MM.1S (cell line): ENCODE measurements at regions not wholly inside any gene's neighbourhood (a gene's known extent, or its start where the extent isn't known, plus 50 kb on each side); places are given as distances from the start of the nearest gene placed in this dataset.

Experiments used
- DNase-seq: peaks from one replicate; pipeline ENCODE4 v3.0.0-alpha.2; 2015
- H2AFZ ChIP-seq: fragments of 300-600 bp; sonication (generic); 2 replicates; pipeline ENCODE4 v1.6.0; 2016; ENCODE audit warnings: antibody characterized with exemption, low read length
- H3F3A ChIP-seq: fragments of 300-600 bp; sonication (generic); 2 replicates; pipeline ENCODE4 v1.6.1; 2016; ENCODE audit warnings: mild to moderate bottlenecking, antibody characterized with exemption, low read length, moderate library complexity, mixed read lengths; ENCODE audit not compliant: insufficient read depth
- H3K27ac ChIP-seq: fragments of 300-600 bp; sonication (generic); 2 replicates; pipeline ENCODE4 v1.5.1; 2016; ENCODE audit warnings: mild to moderate bottlenecking, low read length
- H3K27me3 ChIP-seq: fragments of 300-600 bp; sonication (generic); replicated peaks from 2 replicates; pipeline ENCODE4 v1.6.0; 2016; ENCODE audit warnings: low read length; ENCODE audit not compliant: insufficient read depth
- H3K36me3 ChIP-seq: fragments of 300-600 bp; sonication (generic); replicated peaks from 2 replicates; pipeline ENCODE4 v1.6.1; 2016; ENCODE audit warnings: mild to moderate bottlenecking, low read length, mixed read lengths; ENCODE audit not compliant: insufficient read depth
- H3K4me1 ChIP-seq: fragments of 300-600 bp; sonication (generic); 2 replicates; pipeline ENCODE4 v1.6.1; 2016; ENCODE audit warnings: low read length, mixed read lengths
- H3K4me2 ChIP-seq: fragments of 300-600 bp; sonication (generic); 2 replicates; pipeline ENCODE4 v1.6.0; 2016; ENCODE audit warnings: low read depth, low read length
- H3K4me3 ChIP-seq: fragments of 300-600 bp; sonication (generic); 2 replicates; pipeline ENCODE4 v1.5.1; 2016; ENCODE audit warnings: low read length, mixed read lengths
- H3K79me2 ChIP-seq: fragments of 300-600 bp; sonication (generic); 2 replicates; pipeline ENCODE4 v1.6.1; 2016; ENCODE audit warnings: mixed run types, low read length, mixed read lengths
- H3K9ac ChIP-seq: fragments of 300-600 bp; sonication (generic); 2 replicates; pipeline ENCODE4 v1.6.1; 2016; ENCODE audit warnings: low read length, mixed read lengths
- H3K9me2 ChIP-seq: fragments of 300-600 bp; sonication (generic); replicated peaks from 2 replicates; pipeline ENCODE4 v1.6.1; 2016; ENCODE audit warnings: mild to moderate bottlenecking, low read length, mixed read lengths; ENCODE audit not compliant: insufficient read depth
- H3K9me3 ChIP-seq: fragments of 300-600 bp; sonication (generic); replicated peaks from 2 replicates; pipeline ENCODE4 v1.6.1; 2016; ENCODE audit warnings: mild to moderate bottlenecking, low read length, mixed read lengths; ENCODE audit not compliant: insufficient read depth
- H4K20me1 ChIP-seq: fragments of 300-600 bp; sonication (generic); 2 replicates; pipeline ENCODE4 v1.6.1; 2016; ENCODE audit warnings: mild to moderate bottlenecking, low read length, moderate library complexity, mixed read lengths; ENCODE audit not compliant: insufficient read depth
- EZH2 ChIP-seq: fragments of 300-600 bp; sonication (generic); optimal IDR thresholded peaks from 2 replicates; pipeline ENCODE3; 2017; ENCODE audit warnings: low read depth, mild to moderate bottlenecking, antibody characterized with exemption, low read length, mixed read lengths
- EZH2phosphoT487 ChIP-seq: fragments of 300-600 bp; sonication (generic); IDR thresholded peaks from 2 replicates; pipeline ENCODE4 v1.6.1; 2018; ENCODE audit warnings: antibody characterized with exemption, low read length
- TF ChIP-seq, protein P1 (sequence below): fragments of 300-600 bp; sonication (generic); IDR thresholded peaks from 2 replicates; pipeline ENCODE4 v1.5.1; 2016; ENCODE audit warnings: antibody characterized with exemption, low read length, mixed read lengths

DNA sequence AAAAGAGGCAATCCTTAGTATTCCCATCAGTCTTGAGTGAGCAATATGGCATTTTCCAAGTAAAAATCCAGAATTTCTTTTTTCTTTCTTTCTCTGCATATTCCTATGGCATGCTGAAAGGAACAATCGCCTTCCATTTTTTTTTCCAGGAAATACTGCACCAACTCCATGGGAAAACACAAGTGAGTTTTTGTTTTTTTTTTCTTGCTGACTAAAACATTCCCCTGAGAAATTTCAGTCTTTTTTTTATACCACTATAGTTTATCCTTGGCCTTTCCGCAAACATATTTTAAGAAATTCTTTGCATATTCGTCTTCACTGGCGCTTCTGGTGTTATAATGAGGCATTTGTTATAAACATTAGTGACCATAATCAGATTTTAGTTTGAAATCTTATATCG lies 429.6 kb upstream of the MDFIC2 start:
- DNase-seq, result no peak
- no peaks in the 10 kb centered on the region for H3F3A ChIP-seq
- H4K20me1 ChIP-seq, result no peaks in the 10 kb centered on the region
- H3K4me2 ChIP-seq, result no peak overlapping the region
- H2AFZ ChIP-seq, result no peak overlapping the region
- no peaks in the 10 kb centered on the region for H3K79me2 ChIP-seq
- H3K9ac ChIP-seq, result no peak overlapping the region
- no peaks in the 10 kb centered on the region for H3K27me3 ChIP-seq
- TF ChIP-seq EZH2, result no peak
- no peaks in the 10 kb centered on the region for H3K9me2 ChIP-seq
- H3K36me3 ChIP-seq, result no peaks in the 10 kb centered on the region
- no peak overlapping the region for H3K4me3 ChIP-seq
- no peaks in the 10 kb centered on the region for H3K9me3 ChIP-seq
- no peak overlapping the region for H3K27ac ChIP-seq
- H3K4me1 ChIP-seq, result no peaks in the 10 kb centered on the region

DNA sequence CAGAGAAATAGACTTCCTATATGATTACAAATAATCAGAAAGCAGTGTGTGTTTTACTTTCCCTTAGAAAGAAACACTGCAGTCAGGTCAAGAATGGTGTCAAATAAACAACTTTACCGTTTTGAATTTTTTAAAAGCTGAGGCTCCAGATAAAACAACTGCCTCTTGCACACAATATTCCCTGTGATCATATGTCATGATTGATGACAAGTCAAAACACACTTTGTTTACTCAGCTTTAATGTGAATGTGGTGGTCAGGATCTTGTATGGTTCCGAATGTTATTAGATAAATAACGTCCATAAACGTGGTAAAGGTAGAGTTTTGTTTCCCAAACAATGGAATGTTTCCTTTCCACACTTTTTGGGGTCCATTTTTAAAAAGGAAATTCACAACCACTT lies 428.4 kb upstream of the MDFIC2 start:
- no peak overlapping the region for H3K4me3 ChIP-seq
- no peak overlapping the region for H3K27ac ChIP-seq
- H4K20me1 ChIP-seq, result no peaks in the 10 kb centered on the region
- no peak overlapping the region for H2AFZ ChIP-seq
- H3K27me3 ChIP-seq, result no peaks in the 10 kb centered on the region
- no peaks in the 10 kb centered on the region for H3K9me3 ChIP-seq
- no peak overlapping the region for H3K4me2 ChIP-seq
- no peaks in the 10 kb centered on the region for H3K36me3 ChIP-seq
- H3K9ac ChIP-seq, result no peak overlapping the region
- TF ChIP-seq EZH2phosphoT487 (no peak), EZH2 (no peak)
- TF ChIP-seq, protein P1, sequence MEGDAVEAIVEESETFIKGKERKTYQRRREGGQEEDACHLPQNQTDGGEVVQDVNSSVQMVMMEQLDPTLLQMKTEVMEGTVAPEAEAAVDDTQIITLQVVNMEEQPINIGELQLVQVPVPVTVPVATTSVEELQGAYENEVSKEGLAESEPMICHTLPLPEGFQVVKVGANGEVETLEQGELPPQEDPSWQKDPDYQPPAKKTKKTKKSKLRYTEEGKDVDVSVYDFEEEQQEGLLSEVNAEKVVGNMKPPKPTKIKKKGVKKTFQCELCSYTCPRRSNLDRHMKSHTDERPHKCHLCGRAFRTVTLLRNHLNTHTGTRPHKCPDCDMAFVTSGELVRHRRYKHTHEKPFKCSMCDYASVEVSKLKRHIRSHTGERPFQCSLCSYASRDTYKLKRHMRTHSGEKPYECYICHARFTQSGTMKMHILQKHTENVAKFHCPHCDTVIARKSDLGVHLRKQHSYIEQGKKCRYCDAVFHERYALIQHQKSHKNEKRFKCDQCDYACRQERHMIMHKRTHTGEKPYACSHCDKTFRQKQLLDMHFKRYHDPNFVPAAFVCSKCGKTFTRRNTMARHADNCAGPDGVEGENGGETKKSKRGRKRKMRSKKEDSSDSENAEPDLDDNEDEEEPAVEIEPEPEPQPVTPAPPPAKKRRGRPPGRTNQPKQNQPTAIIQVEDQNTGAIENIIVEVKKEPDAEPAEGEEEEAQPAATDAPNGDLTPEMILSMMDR, result no peak
- H3F3A ChIP-seq, result no peaks in the 10 kb centered on the region
- H3K4me1 ChIP-seq, result no peaks in the 10 kb centered on the region
- no peaks in the 10 kb centered on the region for H3K79me2 ChIP-seq
- no peak for DNase-seq
- H3K9me2 ChIP-seq, result no peaks in the 10 kb centered on the region

DNA sequence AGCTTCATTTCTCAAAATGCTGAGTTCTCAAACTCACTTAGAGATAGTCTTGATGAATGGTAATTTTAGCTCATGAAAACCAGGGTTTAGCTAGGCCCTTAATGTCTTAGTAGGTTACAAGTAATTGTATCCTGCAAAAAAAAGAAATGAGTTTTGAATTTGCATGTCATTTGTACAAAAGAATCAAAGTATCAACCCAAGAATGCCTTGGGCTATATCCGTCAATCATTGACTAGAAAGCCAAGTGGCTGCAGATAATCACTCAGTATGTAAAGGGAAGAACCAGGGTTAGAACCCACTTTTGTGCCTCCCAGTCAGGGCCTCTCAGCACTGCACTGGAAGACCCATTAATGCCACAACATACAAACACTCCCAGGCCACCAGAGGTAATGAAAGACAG lies 427.6 kb upstream of the MDFIC2 start:
- no peak for DNase-seq
- H3K9me3 ChIP-seq, result no peaks in the 10 kb centered on the region
- H2AFZ ChIP-seq, result no peak overlapping the region
- H3K27me3 ChIP-seq, result no peaks in the 10 kb centered on the region
- H3K36me3 ChIP-seq, result no peaks in the 10 kb centered on the region
- H3K27ac ChIP-seq, result no peak overlapping the region
- H4K20me1 ChIP-seq, result no peaks in the 10 kb centered on the region
- H3K4me1 ChIP-seq, result no peaks in the 10 kb centered on the region
- H3K4me3 ChIP-seq, result no peak overlapping the region
- no peaks in the 10 kb centered on the region for H3K9me2 ChIP-seq
- no peak overlapping the region for H3K4me2 ChIP-seq
- H3F3A ChIP-seq, result no peaks in the 10 kb centered on the region
- TF ChIP-seq, protein P1, result no peak
- no peak for TF ChIP-seq EZH2
- no peak for TF ChIP-seq EZH2phosphoT487
- H3K9ac ChIP-seq, result no peak overlapping the region
- H3K79me2 ChIP-seq, result no peaks in the 10 kb centered on the region

DNA sequence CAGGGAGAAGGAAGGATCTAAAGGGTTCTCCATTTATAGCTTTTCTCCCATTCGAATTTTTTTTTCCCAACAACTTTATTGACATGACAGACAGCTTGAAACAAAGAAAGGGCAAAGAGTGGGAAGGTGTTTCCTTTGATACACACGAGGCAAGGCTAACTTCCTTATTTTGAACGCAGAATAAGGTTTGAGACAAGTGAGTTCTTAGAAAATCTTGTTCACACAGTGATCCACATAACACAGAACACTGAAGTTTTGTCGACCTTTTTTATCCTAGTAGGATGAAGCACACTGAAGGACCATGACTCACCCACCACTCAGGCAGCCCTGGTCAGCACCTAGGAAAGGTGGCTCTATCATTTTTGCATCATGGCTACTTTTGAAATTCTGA lies 425.8 kb upstream of the MDFIC2 start:
- H3K4me2 ChIP-seq, result no peak overlapping the region
- no peaks in the 10 kb centered on the region for H3K9me2 ChIP-seq
- no peak overlapping the region for H3K27ac ChIP-seq
- no peaks in the 10 kb centered on the region for H3K79me2 ChIP-seq
- TF ChIP-seq, protein P1, result no peak
- TF ChIP-seq EZH2 (no peak), EZH2phosphoT487 (no peak)
- no peaks in the 10 kb centered on the region for H3F3A ChIP-seq
- H3K9ac ChIP-seq, result no peak overlapping the region
- no peaks in the 10 kb centered on the region for H4K20me1 ChIP-seq
- H3K27me3 ChIP-seq, result no peaks in the 10 kb centered on the region
- no peak overlapping the region for H3K4me3 ChIP-seq
- no peaks in the 10 kb centered on the region for H3K9me3 ChIP-seq
- no peaks in the 10 kb centered on the region for H3K4me1 ChIP-seq
- no peaks in the 10 kb centered on the region for H3K36me3 ChIP-seq
- no peak overlapping the region for H2AFZ ChIP-seq
- DNase-seq, result no peak
